ENCODE measurements at regions not wholly inside any gene's neighbourhood (a gene's known extent, or its start where the extent isn't known, plus 50 kb on each side); places are given as distances from the start of the nearest gene placed in this dataset.

- no peak for TF ChIP-seq JUN (IDR thresholded peaks at IDR 0.05; ENCODE audit: borderline replicate concordance, insufficient read depth, insufficient read length, low read depth)
- no peak for TF ChIP-seq CTCF (IDR thresholded peaks at IDR 0.05; ENCODE audit: extremely low read depth in 1 of 2, insufficient read depth in 1 of 2, low read depth in 1 of 2, low read length in 2 of 2)
- no peak for TF ChIP-seq POLR2A (IDR thresholded peaks at IDR 0.05; ENCODE audit: low read depth, low read length)
Measured at GRCh38 chr7:1370738-1371137, 88.5 kb downstream of the MICALL2 start.
